Keratinocyte (primary cell): ENCODE measurements at regions not wholly inside any gene's neighbourhood (a gene's known extent, or its start where the extent isn't known, plus 50 kb on each side); places are given as distances from the start of the nearest gene placed in this dataset.

Experiments used
- DNase-seq: peaks from one replicate; pipeline ENCODE4 v3.0.0-alpha.2; 2011; ENCODE audit warnings: low read depth, missing footprints, low spot score
- FAIRE-seq: peaks from 2 replicates; lab custom pipeline; 2011; peaks lifted over from hg19 to GRCh38; lab: Jason Lieb, UNC
- H2AFZ ChIP-seq: 2 replicates; pipeline ENCODE4 v1.6.0; 2012; ENCODE audit warnings: low read length, control low read depth, inconsistent platforms; ENCODE audit not compliant: control insufficient read depth
- H3K27ac ChIP-seq: 2 replicates; pipeline ENCODE4 v1.5.1; 2011; ENCODE audit warnings: low read length; ENCODE audit not compliant: control insufficient read depth, insufficient read depth
- H3K27me3 ChIP-seq: 3 replicates; pipeline ENCODE4 v1.6.0; 2011; ENCODE audit warnings: low read length; ENCODE audit not compliant: control insufficient read depth, insufficient read depth; ENCODE audit errors: extremely low read depth
- H3K36me3 ChIP-seq, 2 experiments: 2 replicates in 1 of 2; 3 replicates in 1 of 2; pipeline ENCODE4 v1.5.1; 2011; ENCODE audit warnings: low read length in 2 of 2, mild to moderate bottlenecking in 1 of 2; ENCODE audit not compliant: control insufficient read depth in 2 of 2, insufficient read depth in 2 of 2; ENCODE audit errors: extremely low read depth in 1 of 2
- H3K4me1 ChIP-seq: 3 replicates; pipeline ENCODE4 v1.5.1; 2011; ENCODE audit warnings: low read length; ENCODE audit not compliant: control insufficient read depth, insufficient read depth; ENCODE audit errors: extremely low read depth
- H3K4me2 ChIP-seq: 3 replicates; pipeline ENCODE4 v1.6.0; 2011; ENCODE audit warnings: low read depth, low read length; ENCODE audit not compliant: control insufficient read depth, insufficient read depth; ENCODE audit errors: extremely low read depth
- H3K4me3 ChIP-seq, 3 experiments: fragments of 200-600 bp in 1 of 3; sonication (generic) in 1 of 3; 2 replicates in 2 of 3; 3 replicates in 1 of 3; pipeline ENCODE4 v1.5.1; 2011 to 2016; ENCODE audit warnings: low read length in 3 of 3, mild to moderate bottlenecking in 3 of 3, control low read depth in 2 of 3, inconsistent platforms in 1 of 3, low read depth in 1 of 3, mixed read lengths in 1 of 3, mixed run types in 1 of 3, moderate library complexity in 1 of 3; ENCODE audit not compliant: control insufficient read depth in 2 of 3, insufficient read depth in 2 of 3; ENCODE audit errors: extremely low read depth in 1 of 3
- H3K79me2 ChIP-seq: 2 replicates; pipeline ENCODE4 v1.6.0; 2012; ENCODE audit warnings: low read length; ENCODE audit not compliant: control insufficient read depth, insufficient read depth
- H3K9ac ChIP-seq: 3 replicates; pipeline ENCODE4 v1.6.0; 2011; ENCODE audit warnings: low read length; ENCODE audit not compliant: control insufficient read depth, insufficient read depth; ENCODE audit errors: extremely low read depth
- H3K9me1 ChIP-seq: 3 replicates; pipeline ENCODE4 v1.6.0; 2011; ENCODE audit warnings: low read length; ENCODE audit not compliant: control insufficient read depth, insufficient read depth; ENCODE audit errors: extremely low read depth
- H3K9me3 ChIP-seq: 2 replicates; pipeline ENCODE4 v1.5.1; 2012; ENCODE audit warnings: low read depth, low read length; ENCODE audit not compliant: control insufficient read depth
- H4K20me1 ChIP-seq: 3 replicates; pipeline ENCODE4 v1.6.0; 2011; ENCODE audit warnings: low read length; ENCODE audit not compliant: control insufficient read depth, insufficient read depth; ENCODE audit errors: extremely low read depth
- EZH2 ChIP-seq: IDR thresholded peaks from one replicate; pipeline ENCODE4 v1.6.1; 2012; ENCODE audit warnings: inconsistent platforms, mild to moderate bottlenecking, low read length, moderate library complexity
- dilution Hi-C: fragments of 300-500 bp; cut with MboI; formaldehyde crosslinking; loops from one replicate; pipeline ENCODE4 v1.7.0; 2020; ENCODE audit warnings: low sequenced_read_pairs; ENCODE audit not compliant: extremely low pct_ligation_motif_present
- TF ChIP-seq, protein P1 (sequence below), 3 experiments: IDR thresholded peaks in 1 of 3; conservative IDR thresholded peaks in 1 of 3; optimal IDR thresholded peaks in 1 of 3; 2 replicates in 2 of 3; 3 replicates in 1 of 3; pipeline versions ENCODE3 to v1.5.1; 2011; ENCODE audit warnings: low read length in 3 of 3, mild to moderate bottlenecking in 3 of 3, moderate library complexity in 2 of 3, control low read depth in 1 of 3, inconsistent platforms in 1 of 3; ENCODE audit not compliant: insufficient read depth in 2 of 3; ENCODE audit errors: extremely low read depth in 1 of 3

DNA sequence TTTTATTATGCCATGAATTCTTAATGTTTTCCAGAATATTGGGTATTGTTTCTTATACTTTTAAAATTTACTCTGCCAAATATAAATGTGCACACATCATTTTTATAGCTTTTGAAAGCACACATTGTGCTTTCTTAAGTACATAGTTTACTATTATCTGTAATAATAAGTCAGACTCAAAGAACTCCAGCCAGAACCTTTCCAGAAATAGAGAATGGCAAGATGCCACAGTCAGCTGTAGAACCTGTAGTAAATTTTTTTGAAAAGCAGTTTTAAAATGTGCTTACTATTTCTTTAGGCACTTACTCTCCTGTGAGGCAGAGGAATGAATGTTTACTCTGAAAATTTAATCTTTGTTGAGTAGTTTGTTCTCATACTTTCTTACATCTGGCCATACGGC, 1287.1 kb downstream of the PCDH9 start:
- Histone ChIP-seq H3K27ac (no peak overlapping the region), H3K27me3 (no peaks in the 10 kb centered on the region), H3K79me2 (no peaks in the 10 kb centered on the region), H4K20me1 (no peaks in the 10 kb centered on the region), H2AFZ (no peak overlapping the region), H3K4me1 (no peaks in the 10 kb centered on the region), H3K9me1 (no peaks in the 10 kb centered on the region), H3K9ac (no peak overlapping the region), H3K9me3 (no peaks in the 10 kb centered on the region), H3K4me3 (no peak overlapping the region), H3K4me2 (no peak overlapping the region), H3K36me3 (no peaks in the 10 kb centered on the region)
- dilution Hi-C loops, result no loop called here
- no peak for FAIRE-seq
- TF ChIP-seq, protein P1, sequence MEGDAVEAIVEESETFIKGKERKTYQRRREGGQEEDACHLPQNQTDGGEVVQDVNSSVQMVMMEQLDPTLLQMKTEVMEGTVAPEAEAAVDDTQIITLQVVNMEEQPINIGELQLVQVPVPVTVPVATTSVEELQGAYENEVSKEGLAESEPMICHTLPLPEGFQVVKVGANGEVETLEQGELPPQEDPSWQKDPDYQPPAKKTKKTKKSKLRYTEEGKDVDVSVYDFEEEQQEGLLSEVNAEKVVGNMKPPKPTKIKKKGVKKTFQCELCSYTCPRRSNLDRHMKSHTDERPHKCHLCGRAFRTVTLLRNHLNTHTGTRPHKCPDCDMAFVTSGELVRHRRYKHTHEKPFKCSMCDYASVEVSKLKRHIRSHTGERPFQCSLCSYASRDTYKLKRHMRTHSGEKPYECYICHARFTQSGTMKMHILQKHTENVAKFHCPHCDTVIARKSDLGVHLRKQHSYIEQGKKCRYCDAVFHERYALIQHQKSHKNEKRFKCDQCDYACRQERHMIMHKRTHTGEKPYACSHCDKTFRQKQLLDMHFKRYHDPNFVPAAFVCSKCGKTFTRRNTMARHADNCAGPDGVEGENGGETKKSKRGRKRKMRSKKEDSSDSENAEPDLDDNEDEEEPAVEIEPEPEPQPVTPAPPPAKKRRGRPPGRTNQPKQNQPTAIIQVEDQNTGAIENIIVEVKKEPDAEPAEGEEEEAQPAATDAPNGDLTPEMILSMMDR (optimal IDR thresholded peaks at IDR 0.05 in 1 of 3, IDR thresholded peaks at IDR 0.05 in 1 of 3, conservative IDR thresholded peaks at IDR 0.05 in 1 of 3; ENCODE audit: extremely low read depth in 1 of 3, insufficient read depth in 2 of 3, low read length in 3 of 3), result no peak
- no peak for TF ChIP-seq EZH2
- no peak for DNase-seq

DNA sequence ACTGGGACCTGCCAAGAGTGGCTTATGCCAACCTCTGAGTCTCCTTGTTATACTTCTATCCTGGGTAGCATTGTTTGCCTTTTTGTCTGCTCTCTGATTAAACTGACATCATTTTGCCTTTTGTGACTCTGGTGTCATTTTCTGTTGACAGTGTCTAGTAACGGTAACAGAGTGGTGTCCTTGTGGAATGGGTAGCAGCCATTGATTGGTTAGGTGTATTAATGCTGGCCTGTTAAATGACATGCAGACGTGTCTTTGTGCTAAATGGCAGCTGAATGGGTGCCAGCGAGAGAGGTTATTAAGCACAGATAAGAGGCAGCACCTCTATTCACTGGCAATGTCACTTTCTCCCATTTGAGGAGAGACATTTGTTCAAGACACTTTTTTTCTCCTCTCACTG, 1289.4 kb downstream of the PCDH9 start:
- Histone ChIP-seq H3K36me3 (no peaks in the 10 kb centered on the region), H3K4me2 (no peak overlapping the region), H2AFZ (no peak overlapping the region), H3K9ac (no peak overlapping the region), H3K4me1 (no peaks in the 10 kb centered on the region), H3K27ac (no peak overlapping the region), H3K9me1 (no peaks in the 10 kb centered on the region), H3K9me3 (no peaks in the 10 kb centered on the region), H3K79me2 (no peaks in the 10 kb centered on the region), H4K20me1 (no peaks in the 10 kb centered on the region), H3K27me3 (no peaks in the 10 kb centered on the region), H3K4me3 (no peak overlapping the region)
- no peak for TF ChIP-seq EZH2
- TF ChIP-seq, protein P1 (optimal IDR thresholded peaks at IDR 0.05 in 1 of 3, IDR thresholded peaks at IDR 0.05 in 1 of 3, conservative IDR thresholded peaks at IDR 0.05 in 1 of 3; ENCODE audit: extremely low read depth in 1 of 3, insufficient read depth in 2 of 3, low read length in 3 of 3), result no peak
- DNase-seq (no peak), FAIRE-seq (no peak)
- dilution Hi-C loops, result no loop called here
